GM20431 (cell line): ENCODE measurements at regions not wholly inside any gene's neighbourhood (a gene's known extent, or its start where the extent isn't known, plus 50 kb on each side); places are given as distances from the start of the nearest gene placed in this dataset.

ENCODE experiments used
- in situ Hi-C: fragments of 300-500 bp; cut with MseI, MboI; formaldehyde crosslinking; loops from one replicate; pipeline ENCODE4 v1.15.0; 2020; ENCODE audit warnings: low sequenced_read_pairs; ENCODE audit not compliant: unreplicated experiment

DNA sequence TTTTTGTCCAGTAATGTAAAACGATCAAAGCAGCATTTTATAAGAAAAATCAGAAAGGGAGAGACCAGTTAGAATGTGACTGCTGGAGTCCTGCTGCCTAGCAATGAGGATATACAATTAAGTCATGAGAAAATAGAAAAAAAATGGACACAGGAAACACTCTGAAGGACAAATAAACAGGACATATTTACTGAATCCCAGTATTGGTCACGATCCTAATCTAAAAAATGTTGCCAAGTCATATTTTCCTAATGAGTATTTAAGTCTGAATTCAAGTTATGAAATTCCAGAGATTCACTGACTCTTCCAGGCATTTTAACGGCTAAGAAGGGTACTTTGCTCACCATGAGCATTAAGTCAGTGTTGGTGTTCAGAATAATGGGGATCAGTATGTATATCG lies 154.3 kb upstream of the CCDC54 start:
- in situ Hi-C loops: no loop called here

- in situ Hi-C loops: no loop called here
Measured at GRCh38 chr3:107224026-107224596, 153.1 kb upstream of the CCDC54 start.

DNA sequence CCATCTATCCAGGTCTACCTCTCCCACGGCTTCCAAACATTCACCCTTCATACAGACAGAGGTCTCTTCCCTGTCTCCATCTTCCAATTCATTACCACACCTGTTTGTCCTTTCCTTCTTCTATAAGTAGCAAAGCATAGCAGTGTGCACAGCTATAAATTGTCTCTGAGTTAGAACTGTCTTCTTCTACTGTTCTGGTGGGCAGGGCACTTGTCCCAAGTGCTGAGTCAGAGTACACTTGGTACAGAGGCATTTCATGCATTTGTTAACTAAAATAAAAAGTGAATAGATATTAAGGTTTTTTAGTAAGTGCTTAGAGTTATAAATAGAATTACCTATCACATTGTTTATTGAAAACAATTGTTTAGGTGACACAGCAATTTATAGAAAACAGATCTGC lies 150.1 kb upstream of the CCDC54 start:
- in situ Hi-C loops: loop anchor here (25.0 kb wide), 2 partner anchors 435 to 685 kb away; no protein-coding TSS in a partner anchor

- in situ Hi-C loops: loop anchor here (25.0 kb wide), 2 partner anchors 428 to 678 kb away; no protein-coding TSS in a partner anchor
Measured at GRCh38 chr3:107233877-107234276, 143.4 kb upstream of the CCDC54 start.

DNA sequence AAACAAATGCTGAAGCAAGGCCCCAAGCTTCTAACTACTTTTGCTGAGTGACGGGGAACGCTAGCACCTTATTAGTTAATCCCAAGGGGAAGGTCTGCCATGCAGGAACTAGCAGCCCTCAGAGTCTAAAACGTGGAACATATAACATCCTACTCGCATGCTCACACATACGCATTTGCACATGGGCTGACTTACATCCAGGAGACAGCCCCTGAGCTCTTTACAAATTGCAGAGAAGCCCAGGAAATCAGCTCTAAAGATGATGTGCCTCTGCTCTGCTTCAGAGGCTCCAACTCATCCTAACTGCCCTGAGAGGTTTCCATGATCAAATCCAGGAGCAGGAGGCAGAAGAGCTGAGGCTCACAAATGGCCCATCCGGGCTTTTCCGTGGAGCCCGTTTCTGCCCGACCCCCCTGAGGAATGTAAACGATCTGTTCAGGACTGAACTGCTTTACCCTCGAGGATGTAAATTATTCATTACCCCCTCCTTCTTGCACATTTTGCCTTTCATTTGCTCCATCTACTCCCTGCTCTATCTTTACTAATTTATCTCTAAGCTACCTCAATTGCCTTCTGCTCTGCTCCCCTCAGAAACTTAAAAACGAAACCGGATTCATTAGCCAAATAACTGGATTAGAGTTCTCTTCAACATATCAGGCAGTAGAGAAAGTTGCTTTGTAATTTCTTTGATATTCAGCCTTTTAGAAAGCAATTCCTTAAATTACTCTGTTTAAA lies 141.9 kb upstream of the CCDC54 start:
- in situ Hi-C loops: loop anchor here (25.0 kb wide), 2 partner anchors 427 to 677 kb away; no protein-coding TSS in a partner anchor

DNA sequence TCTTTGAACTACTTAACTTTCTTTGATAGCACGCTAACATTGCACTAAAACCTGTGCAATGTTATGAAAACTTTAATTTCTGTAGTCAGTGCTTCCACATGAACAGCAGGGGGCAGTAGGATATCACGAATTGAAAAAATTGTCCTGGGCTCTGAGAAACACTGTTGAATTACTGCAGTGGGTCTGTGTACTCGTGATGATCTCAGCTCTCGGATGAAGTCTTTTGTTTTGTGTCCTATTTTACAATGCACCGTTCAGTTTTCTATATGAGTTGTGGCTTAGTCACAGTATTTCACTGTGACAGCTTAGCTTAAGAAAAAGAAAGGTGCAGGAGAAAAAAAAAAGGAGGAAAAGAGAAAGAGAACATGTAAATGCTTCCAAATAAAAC lies 141.3 kb upstream of the CCDC54 start:
- in situ Hi-C loops: loop anchor here (25.0 kb wide), 2 partner anchors 426 to 676 kb away; no protein-coding TSS in a partner anchor

GRCh38 chr3:107236655-107237337 lies 140.4 kb upstream of the CCDC54 start:
- in situ Hi-C loops: loop anchor here (25.0 kb wide), 2 partner anchors 426 to 676 kb away; no protein-coding TSS in a partner anchor

- in situ Hi-C loops: loop anchor here (25.0 kb wide), 2 partner anchors 424 to 674 kb away; no protein-coding TSS in a partner anchor
Measured at GRCh38 chr3:107238787-107239186, 138.5 kb upstream of the CCDC54 start.

DNA sequence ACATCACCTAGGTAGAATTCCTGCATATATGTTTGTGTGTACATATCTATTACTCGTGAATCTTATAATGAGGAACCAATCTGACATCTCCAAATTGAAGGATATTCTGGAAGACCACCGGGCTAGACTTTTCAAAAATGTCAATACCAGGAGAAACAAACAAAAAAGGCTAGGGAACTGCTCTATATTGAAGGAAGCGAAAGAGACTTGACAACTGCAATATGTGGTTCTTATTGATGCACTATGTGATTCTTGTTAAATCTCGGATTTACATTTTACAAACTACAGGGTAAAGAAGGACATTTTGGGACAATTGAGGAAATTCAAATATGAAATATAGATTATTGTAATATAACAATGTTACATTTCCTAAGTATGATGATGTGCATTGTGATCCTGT lies 137.5 kb upstream of the CCDC54 start:
- in situ Hi-C loops: loop anchor here (25.0 kb wide), 2 partner anchors 423 to 673 kb away; no protein-coding TSS in a partner anchor

GRCh38 chr3:107240183-107241091 lies 136.8 kb upstream of the CCDC54 start:
- in situ Hi-C loops: loop anchor here (25.0 kb wide), 2 partner anchors 422 to 672 kb away; no protein-coding TSS in a partner anchor

- in situ Hi-C loops: loop anchor here (25.0 kb wide), 2 partner anchors 421 to 671 kb away; no protein-coding TSS in a partner anchor
Measured at GRCh38 chr3:107241217-107241616, 136.0 kb upstream of the CCDC54 start.

DNA sequence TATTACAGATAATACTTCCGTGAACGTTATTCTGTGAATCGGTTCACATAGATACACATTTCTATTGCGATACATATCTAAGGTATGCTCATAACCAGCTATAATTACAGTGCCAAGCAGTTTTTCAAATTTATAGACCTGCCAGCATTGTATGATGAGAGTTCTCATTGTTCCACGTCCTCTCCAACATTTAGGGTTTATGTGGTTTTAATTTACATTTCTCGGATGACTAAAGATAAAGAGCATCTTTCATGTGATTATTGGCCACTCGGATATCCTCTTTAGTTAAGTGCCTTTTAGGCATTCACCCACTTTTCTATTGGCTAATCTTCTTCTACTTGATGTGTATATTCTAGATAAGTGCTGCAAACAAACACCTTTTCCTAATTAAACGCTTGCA lies 134.7 kb upstream of the CCDC54 start:
- in situ Hi-C loops: loop anchor here (25.0 kb wide), 2 partner anchors 420 to 670 kb away; no protein-coding TSS in a partner anchor

DNA sequence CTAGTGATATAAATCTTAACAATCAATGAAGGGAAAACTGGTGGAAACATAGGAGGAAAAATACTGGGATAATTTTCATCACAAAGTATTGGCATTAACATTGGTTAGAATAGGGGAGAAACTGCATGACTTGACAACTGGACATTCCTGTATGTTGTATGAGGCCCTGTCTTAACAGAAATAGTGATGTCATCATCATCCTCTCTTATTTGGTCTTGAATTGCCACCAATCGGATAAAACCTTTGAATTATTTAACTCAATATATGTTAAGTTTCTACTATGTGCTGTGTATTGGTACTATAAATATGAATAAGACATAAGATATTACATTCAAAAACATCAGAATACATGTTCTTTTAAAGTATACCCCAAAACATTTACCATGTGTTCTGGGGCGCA lies 130.1 kb upstream of the CCDC54 start:
- in situ Hi-C loops: loop anchor here (25.0 kb wide), 2 partner anchors 415 to 665 kb away; no protein-coding TSS in a partner anchor

DNA sequence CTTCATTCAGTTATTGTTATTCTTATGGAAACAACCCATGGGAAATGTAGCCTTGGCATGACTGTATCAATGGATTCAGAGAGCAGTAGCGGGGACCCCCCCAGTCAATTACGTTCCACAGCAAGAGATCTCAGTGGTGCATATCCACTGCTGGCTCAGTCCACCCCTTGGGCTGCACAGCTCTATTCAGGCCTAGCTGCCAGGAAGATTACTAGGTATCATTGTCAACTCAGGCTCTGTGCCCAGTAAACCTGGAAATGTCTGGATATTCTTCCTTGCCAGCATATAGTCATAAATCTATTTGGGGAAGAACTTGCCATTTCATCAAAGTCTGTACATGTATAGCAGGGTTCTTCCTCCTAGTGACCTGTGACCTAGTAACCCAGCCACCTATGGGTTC lies 128.1 kb upstream of the CCDC54 start:
- in situ Hi-C loops: loop anchor here (25.0 kb wide), 2 partner anchors 413 to 663 kb away; no protein-coding TSS in a partner anchor

- in situ Hi-C loops: loop anchor here (25.0 kb wide), 2 partner anchors 88 to 187 kb away; no protein-coding TSS in a partner anchor
Measured at GRCh38 chr3:107250221-107250620, 127.0 kb upstream of the CCDC54 start.

- in situ Hi-C loops: loop anchor here (25.0 kb wide), 2 partner anchors 90 to 185 kb away; no protein-coding TSS in a partner anchor
Measured at GRCh38 chr3:107251819-107252218, 125.4 kb upstream of the CCDC54 start.

GRCh38 chr3:107256963-107257362 lies 120.3 kb upstream of the CCDC54 start:
- in situ Hi-C loops: loop anchor here (25.0 kb wide), 2 partner anchors 95 to 180 kb away; no protein-coding TSS in a partner anchor

DNA sequence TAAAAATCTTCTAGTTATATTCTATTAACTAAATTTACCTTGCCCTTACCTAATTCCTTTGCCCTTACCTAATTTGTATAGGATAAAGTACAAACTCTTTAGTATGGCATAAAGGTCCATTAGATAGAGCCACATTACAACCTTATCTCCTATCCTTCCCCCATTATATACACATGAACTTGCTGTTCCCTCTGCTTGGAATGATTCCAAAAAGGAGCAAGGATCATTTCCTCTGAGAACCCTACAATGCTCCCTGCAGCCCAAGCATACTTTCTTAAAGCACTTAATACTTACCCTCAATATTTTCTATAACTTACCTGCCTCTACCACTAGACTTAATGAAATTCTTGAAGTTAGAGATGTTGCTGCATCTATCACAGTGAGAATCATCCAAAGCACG lies 118.9 kb upstream of the CCDC54 start:
- in situ Hi-C loops: loop anchor here (25.0 kb wide), 2 partner anchors 96 to 179 kb away; no protein-coding TSS in a partner anchor

GRCh38 chr3:107260207-107260606 lies 117.0 kb upstream of the CCDC54 start:
- in situ Hi-C loops: loop anchor here (25.0 kb wide), 2 partner anchors 98 to 177 kb away; no protein-coding TSS in a partner anchor
